MCF 10A (cell line): ENCODE measurements at regions not wholly inside any gene's neighbourhood (a gene's known extent, or its start where the extent isn't known, plus 50 kb on each side); places are given as distances from the start of the nearest gene placed in this dataset.

ENCODE experiments used
- BruUV-seq: library from RNA; stranded (reverse); fragments of 400-500 nt; replicated peaks from 2 replicates; lab custom pipeline; 2021; lab: Mats Ljungman, UMichigan
- CTCF ChIA-PET: fragments of 300-600 bp; sonication (Branson Sonifier 250); formaldehyde crosslinking; extraction: SDS; loops from one replicate; lab custom pipeline; 2021; ENCODE audit warnings: antibody characterized with exemption, inconsistent platforms; lab: Yijun Ruan, JAX
- POLR2A ChIA-PET: fragments of 300-600, 350-650 bp; sonication (Branson Sonifier 250); formaldehyde crosslinking; extraction: SDS; loops from one replicate; lab custom pipeline; 2020; ENCODE audit warnings: antibody characterized with exemption, inconsistent platforms; lab: Yijun Ruan, JAX
- DNase-seq: peaks from one replicate; pipeline ENCODE4 v3.0.0-alpha.2; 2018; ENCODE audit not compliant: unreplicated experiment
- H3K27ac Mint-ChIP-seq: one replicate; pipeline ENCODE4 v1.8.0; 2022; ENCODE audit warnings: mild to moderate bottlenecking, low read depth, mixed read lengths; ENCODE audit not compliant: unreplicated experiment
- H3K27me3 Mint-ChIP-seq: one replicate; pipeline ENCODE4 v1.8.0; 2022; ENCODE audit warnings: mixed read lengths; ENCODE audit not compliant: insufficient read depth, unreplicated experiment
- H3K36me3 Mint-ChIP-seq: one replicate; pipeline ENCODE4 v1.8.0; 2022; ENCODE audit warnings: mild to moderate bottlenecking, moderate library complexity, mixed read lengths; ENCODE audit not compliant: insufficient read depth, unreplicated experiment
- H3K4me1 Mint-ChIP-seq: one replicate; pipeline ENCODE4 v1.8.0; 2022; ENCODE audit warnings: mixed read lengths; ENCODE audit not compliant: insufficient read depth, unreplicated experiment
- H3K4me3 Mint-ChIP-seq: one replicate; pipeline ENCODE4 v1.8.0; 2022; ENCODE audit warnings: mild to moderate bottlenecking, moderate library complexity, mixed read lengths; ENCODE audit not compliant: unreplicated experiment
- H3K9me3 Mint-ChIP-seq: one replicate; pipeline ENCODE4 v1.8.0; 2022; ENCODE audit warnings: mixed read lengths; ENCODE audit not compliant: unreplicated experiment
- intact Hi-C: fragments of 100-400 bp; cut with micrococcal nuclease; formaldehyde crosslinking; loops from 2 replicates; pipeline ENCODE4 v1.14.1; 2022
- TF ChIP-seq, protein P1 (sequence below): fragments of 200-600 bp; IDR thresholded peaks from one replicate; pipeline ENCODE4 v1.8.0; 2022; ENCODE audit warnings: antibody characterized with exemption, mild to moderate bottlenecking; ENCODE audit not compliant: unreplicated experiment

DNA sequence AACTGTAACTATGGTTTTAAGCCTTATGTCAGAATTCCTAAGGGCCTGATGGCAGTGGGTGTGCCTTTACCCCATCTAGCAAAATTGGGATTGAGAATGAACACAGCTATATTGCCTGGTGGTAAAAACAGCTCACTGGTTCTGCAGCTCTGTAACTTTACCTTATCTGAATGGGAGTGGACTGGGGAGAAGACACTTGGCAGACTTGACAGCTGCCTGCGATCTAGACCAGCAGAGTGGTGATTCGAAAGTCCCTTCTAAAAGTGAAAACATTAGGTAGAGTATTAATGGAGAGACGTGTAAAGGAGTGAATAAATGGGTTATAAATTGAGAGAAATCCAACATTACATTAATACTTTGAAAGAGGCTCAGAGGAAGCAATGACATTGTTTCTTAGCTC is 289.1 kb upstream of the EDIL3 start:
- CTCF ChIA-PET, result no interaction called here
- BruUV-seq, result no TSS peak

DNA sequence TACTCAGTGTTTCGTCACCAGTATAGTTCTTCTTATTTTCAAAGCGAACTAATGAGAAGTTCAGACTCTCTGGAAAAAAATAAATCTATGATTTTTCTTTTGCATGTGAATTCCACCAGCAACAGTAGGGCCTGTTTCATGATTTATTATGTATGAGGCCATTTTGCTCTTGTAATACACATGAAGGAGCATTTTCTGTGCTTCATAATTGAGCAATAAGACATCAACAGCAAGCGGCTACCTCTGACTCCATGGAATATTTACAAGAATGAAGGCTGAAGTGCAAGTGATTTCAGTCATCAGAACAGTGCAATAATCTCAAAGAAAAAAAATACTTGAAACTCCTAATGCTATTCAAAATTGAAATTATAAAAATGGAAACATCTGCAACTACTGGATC is 282.9 kb upstream of the EDIL3 start:
- ChIA-PET CTCF (no interaction called here), POLR2A (no interaction called here)
- H3K4me1 Mint-ChIP-seq, result no peaks in the 10 kb centered on the region
- no TSS peak for BruUV-seq
- H3K27me3 Mint-ChIP-seq, result peaks cover 13% of the 10 kb centered on the region
- H3K9me3 Mint-ChIP-seq, result peaks cover 11% of the 10 kb centered on the region
- no peak for DNase-seq
- intact Hi-C loops, result no loop called here
- no peak overlapping the region for H3K27ac Mint-ChIP-seq
- TF ChIP-seq, protein P1, sequence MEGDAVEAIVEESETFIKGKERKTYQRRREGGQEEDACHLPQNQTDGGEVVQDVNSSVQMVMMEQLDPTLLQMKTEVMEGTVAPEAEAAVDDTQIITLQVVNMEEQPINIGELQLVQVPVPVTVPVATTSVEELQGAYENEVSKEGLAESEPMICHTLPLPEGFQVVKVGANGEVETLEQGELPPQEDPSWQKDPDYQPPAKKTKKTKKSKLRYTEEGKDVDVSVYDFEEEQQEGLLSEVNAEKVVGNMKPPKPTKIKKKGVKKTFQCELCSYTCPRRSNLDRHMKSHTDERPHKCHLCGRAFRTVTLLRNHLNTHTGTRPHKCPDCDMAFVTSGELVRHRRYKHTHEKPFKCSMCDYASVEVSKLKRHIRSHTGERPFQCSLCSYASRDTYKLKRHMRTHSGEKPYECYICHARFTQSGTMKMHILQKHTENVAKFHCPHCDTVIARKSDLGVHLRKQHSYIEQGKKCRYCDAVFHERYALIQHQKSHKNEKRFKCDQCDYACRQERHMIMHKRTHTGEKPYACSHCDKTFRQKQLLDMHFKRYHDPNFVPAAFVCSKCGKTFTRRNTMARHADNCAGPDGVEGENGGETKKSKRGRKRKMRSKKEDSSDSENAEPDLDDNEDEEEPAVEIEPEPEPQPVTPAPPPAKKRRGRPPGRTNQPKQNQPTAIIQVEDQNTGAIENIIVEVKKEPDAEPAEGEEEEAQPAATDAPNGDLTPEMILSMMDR, result no peak
- H3K36me3 Mint-ChIP-seq, result no peaks in the 10 kb centered on the region
- H3K4me3 Mint-ChIP-seq, result no peak overlapping the region

More for the DNA sequence above, 289.1 kb upstream of the EDIL3 start:
- intact Hi-C loops, result no loop called here
- H3K9me3 Mint-ChIP-seq, result peaks cover 11% of the 10 kb centered on the region
- DNase-seq, result no peak
- no peak overlapping the region for H3K27ac Mint-ChIP-seq
- no peaks in the 10 kb centered on the region for H3K36me3 Mint-ChIP-seq
- no peaks in the 10 kb centered on the region for H3K4me1 Mint-ChIP-seq
- POLR2A ChIA-PET, result no interaction called here
- no peak overlapping the region for H3K4me3 Mint-ChIP-seq
- H3K27me3 Mint-ChIP-seq, result no peaks in the 10 kb centered on the region
- TF ChIP-seq, protein P1, result no peak

DNA sequence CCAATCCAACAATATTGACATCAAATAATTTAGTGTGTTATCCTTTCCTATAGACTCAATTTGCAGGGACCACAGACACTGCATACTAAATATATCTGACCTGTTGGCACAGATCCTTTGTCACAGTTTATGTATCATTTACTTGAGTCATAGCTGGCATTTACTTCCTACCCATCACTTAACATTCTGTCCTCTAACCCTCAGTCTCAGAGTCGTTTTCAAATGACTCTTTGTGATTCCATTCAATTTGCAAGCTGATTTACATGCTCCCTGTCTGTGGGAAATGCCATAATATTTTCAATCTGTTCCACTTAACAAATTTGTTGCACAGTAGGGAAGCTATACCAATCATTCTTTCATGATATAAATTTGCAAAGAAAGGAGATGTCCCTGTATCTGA is 265.7 kb upstream of the EDIL3 start:
- Mint-ChIP-seq H3K4me1 (no peaks in the 10 kb centered on the region), H3K27me3 (peaks cover 15% of the 10 kb centered on the region), H3K27ac (no peak overlapping the region), H3K9me3 (no peaks in the 10 kb centered on the region), H3K36me3 (no peaks in the 10 kb centered on the region), H3K4me3 (no peak overlapping the region)
- ChIA-PET CTCF (no interaction called here), POLR2A (no interaction called here)
- no peak for DNase-seq
- TF ChIP-seq, protein P1, result no peak
- intact Hi-C loops, result no loop called here
- BruUV-seq, result no TSS peak

DNA sequence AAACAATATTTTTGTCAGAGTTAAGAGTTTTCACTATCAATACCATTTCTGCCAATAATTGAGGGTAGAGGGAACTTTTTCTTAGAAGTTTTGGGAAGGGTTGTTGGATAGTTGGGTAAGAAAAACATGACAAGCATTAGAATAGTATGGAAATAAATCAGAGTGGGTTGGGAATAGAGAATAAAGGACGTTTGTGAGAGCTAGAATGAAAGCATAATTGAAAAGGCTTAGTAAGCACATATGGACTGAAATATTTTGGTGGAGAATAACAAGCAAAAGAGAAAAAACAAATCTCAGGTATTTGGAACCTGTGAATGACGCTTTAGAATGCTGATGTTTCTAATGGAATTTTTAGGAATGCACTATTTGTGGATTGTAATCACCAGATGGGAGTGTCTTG is 262.9 kb upstream of the EDIL3 start:
- no peak for DNase-seq
- H3K9me3 Mint-ChIP-seq, result no peaks in the 10 kb centered on the region
- intact Hi-C loops, result no loop called here
- H3K27ac Mint-ChIP-seq, result no peak overlapping the region
- peaks cover 27% of the 10 kb centered on the region for H3K27me3 Mint-ChIP-seq
- TF ChIP-seq, protein P1, result no peak
- no peaks in the 10 kb centered on the region for H3K36me3 Mint-ChIP-seq
- H3K4me3 Mint-ChIP-seq, result no peak overlapping the region
- ChIA-PET POLR2A (no interaction called here), CTCF (no interaction called here)
- H3K4me1 Mint-ChIP-seq, result no peaks in the 10 kb centered on the region
- BruUV-seq, result no TSS peak
